GM21515 (cell line): ENCODE measurements at regions not wholly inside any gene's neighbourhood (a gene's known extent, or its start where the extent isn't known, plus 50 kb on each side); places are given as distances from the start of the nearest gene placed in this dataset.
"Not testable (repeated sequence)": the region's sequence is repeated elsewhere in the genome, so short reads cannot be mapped to it uniquely, and the experiment has no call there.

Experiments
- ATAC-seq: cut with Tn5 transposase; IDR thresholded peaks from one replicate; pipeline ENCODE4 v1.9.1; 2021; ENCODE audit not compliant: unreplicated experiment

DNA sequence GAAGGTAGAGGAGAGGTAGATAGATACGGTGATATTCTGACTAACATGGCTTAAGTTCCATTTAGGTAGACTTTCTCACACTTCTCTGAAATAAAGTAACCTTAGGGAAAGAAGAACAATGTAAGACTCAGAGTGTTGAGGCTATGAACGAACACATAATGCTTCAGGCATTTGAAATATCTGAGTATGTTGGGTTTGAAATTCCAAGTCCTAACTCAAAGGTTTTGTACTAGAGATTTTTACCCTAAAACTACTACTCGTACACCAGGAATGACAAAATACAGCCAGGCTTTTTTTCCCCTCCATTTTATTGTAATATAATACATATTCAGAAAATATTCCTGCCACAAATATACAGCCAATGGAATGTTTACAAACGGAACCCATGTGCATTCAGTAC, 592.6 kb downstream of the ETS1 start:
- no peak for ATAC-seq

DNA sequence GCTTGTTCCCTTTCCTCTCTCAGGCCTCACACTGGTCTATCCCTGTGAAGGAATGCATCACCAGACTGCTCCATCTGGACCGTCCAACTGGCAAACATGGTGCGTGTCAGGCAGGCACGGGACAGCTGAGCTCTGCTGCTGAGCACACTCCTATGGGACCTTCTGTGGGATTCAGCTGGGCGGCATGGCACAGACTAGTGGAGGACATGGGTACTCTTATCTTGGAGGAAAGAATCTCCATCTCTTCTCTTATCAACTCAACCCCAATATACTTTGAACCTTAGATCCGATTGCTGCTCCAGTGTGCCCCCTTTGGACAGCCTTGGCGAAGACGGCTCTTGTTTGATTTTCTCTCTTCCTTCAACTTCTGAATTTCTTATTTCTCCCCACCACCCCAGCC, 593.6 kb downstream of the ETS1 start:
- no peak for ATAC-seq

- no peak for ATAC-seq
These were observed 594.1 kb downstream of the ETS1 start for GRCh38 chr11:127993281-127993680.

DNA sequence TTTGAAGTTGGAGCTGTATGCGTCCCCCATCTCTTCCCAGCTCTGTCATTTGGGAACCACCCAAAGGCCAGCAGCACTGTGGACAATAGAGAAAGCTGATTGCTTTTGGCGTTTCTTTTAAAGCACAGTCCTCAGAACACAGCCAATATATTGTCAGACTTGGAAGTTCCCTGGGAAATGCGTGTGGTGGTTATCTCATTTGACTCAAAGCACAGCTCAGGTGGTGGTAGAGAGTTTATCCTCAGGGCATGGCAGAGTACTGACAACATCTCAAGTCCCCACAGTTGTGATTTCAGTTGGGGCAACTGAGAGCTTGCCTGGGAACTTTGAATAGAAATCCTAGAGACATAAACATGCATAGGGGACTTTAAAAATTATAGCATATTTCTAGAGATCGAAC, 601.3 kb downstream of the ETS1 start:
- ATAC-seq = no peak

DNA sequence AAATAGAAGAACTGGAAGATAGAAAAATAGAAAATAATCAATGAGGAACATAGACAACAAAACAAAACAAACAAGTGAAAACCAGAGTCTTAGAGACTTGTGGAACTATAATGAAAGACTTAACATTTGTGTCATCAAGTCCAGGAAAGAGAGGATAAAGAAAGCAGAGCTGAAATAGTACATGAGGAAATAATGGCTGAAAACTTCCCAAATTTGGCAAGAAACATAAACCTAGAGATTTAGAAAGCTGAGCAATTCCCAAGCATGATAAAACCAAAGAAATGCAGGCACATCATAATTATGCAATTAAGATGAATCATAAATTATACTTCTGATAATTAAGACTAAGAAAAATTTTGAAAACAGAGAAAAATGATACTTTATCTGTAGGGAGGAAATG, 614.5 kb downstream of the ETS1 start:
- ATAC-seq = no peak

DNA sequence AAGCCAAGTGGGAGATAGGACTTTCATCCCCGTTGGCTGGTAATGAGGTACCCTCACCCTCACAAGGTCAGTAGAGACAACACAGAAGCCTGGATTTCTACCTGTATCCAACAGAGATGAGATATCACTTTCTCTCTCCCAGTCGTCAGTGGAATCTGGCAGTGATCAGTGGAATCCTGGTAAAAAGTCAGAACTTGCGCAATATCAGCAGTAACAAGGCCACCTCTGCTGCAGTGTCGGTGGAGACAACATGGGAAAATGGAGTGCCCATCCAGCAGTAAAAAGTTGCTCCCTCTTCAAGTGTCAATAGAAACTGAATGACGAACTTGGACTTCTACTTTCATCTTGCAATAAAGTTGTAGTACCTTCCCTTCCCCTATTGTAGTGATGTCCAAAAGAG, 615.9 kb downstream of the ETS1 start:
- ATAC-seq = no peak

- no peak for ATAC-seq
These were observed 620.5 kb downstream of the ETS1 start for GRCh38 chr11:127966821-127967220.

- ATAC-seq = no peak
These were observed 621.3 kb downstream of the ETS1 start for GRCh38 chr11:127965939-127966668.

GRCh38 chr11:127962416-127962815, 624.9 kb downstream of the ETS1 start:
- no peak for ATAC-seq

GRCh38 chr11:127950162-127950561, 637.2 kb downstream of the ETS1 start:
- no peak for ATAC-seq

- no peak for ATAC-seq
These were observed 643.6 kb downstream of the ETS1 start for GRCh38 chr11:127943763-127944162.

- ATAC-seq = no peak
These were observed 644.2 kb downstream of the ETS1 start for GRCh38 chr11:127943152-127943551.

- not testable (repeated sequence) for ATAC-seq
These were observed 645.8 kb downstream of the ETS1 start for GRCh38 chr11:127941554-127941953.

DNA sequence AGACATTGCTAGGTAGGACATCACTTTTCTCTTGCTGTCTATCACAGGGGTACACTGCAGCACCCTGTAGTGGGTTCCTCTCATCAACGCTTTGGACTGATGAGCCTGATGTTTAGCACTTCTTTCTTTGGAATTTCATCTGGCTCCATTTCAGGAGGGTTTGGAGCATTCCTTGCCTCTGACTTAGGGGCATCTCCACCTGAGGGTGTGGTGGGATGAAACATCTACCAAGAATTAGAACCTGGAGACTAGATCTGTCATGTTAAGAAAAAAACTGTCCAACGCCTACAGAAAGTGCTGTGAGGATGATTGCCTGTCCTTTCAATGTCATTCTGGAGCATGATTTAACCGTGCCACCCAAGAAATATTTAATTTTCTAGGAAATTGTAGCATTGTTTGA, 648.4 kb downstream of the ETS1 start:
- ATAC-seq = no peak

DNA sequence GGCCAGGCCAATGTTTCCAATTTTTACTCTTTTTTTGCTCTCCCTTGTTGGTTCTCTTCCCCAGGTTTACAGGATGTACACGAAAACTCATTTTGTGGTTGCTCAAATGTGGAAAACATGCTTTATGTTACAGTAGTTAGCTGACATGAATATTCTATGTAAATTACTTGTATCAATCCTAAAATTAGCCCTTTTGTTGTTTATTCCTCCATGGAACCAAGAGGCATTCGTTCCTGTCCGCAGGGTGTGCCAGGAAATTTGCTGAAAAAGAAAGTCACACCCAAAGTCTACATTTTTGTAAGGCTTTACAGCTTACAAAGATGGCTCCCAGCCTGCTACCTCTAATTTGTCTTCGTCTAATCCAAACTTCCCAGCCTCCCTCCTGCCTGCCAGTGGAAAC, 652.3 kb downstream of the ETS1 start:
- ATAC-seq = no peak

DNA sequence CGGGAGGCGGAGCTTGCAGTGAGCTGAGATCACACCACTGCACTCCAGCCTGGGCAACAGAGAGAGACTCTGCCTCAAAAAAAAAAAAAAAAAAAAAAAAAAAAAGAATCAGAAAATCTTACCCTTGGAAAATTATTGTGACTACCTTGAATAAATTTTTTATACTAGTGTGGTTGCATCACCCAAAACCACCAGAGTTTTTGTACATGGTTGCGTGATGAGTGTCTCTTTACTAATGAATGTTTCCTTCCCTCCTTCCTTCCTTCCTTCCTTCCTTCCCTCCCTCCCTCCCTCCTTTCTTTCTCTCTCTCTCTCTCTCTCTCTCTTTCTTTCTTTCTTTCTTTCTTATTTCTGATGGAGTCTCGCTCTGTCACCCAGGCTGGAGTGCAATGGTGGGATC, 653.4 kb downstream of the ETS1 start:
- ATAC-seq = not testable (repeated sequence)

GRCh38 chr11:127931803-127932202, 655.6 kb downstream of the ETS1 start:
- no peak for ATAC-seq

- no peak for ATAC-seq
These were observed 660.6 kb downstream of the ETS1 start for GRCh38 chr11:127926721-127927120.

DNA sequence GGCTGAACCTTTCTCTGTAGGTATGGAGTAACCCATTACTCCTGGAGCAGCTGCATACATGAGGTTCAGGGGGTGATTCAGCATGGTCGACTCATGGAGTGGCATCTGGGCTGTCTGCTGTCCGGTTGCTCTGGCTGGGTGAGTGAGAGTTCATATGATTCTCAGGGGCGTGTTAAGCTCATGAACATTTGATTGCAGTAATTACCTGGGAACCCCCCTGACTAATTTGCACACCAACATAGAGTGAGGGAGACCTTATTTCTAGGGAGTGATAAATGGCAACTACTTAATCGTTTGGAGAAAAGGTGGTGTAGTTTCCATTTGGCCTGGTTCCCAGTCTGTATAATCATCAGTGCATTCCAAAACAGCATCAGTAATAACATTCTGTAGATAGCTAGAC, 661.9 kb downstream of the ETS1 start:
- no peak for ATAC-seq

GRCh38 chr11:127919206-127920000, 668.0 kb downstream of the ETS1 start:
- ATAC-seq = no peak

DNA sequence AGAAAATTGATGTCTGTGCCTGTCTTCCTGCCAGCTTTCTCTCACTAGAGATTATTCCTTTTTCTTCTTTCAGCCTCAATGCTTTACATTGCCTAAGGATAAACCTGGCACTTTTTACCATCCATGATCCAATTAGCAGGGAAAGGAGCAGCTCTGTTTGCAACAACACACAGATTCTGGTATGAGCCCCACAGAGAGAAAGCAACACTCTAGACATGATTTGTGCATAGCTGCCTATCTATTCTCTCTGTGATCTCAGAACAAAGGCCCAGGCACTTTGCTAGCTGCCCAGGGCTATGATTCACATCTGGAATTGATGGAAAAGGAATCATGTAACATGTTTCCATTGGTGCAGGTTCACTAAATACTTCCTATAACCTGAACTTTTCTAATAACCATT, 685.0 kb downstream of the ETS1 start:
- no peak for ATAC-seq
